8988T (cell line): ENCODE measurements at regions not wholly inside any gene's neighbourhood (a gene's known extent, or its start where the extent isn't known, plus 50 kb on each side); places are given as distances from the start of the nearest gene placed in this dataset.

Source experiments
- DNase-seq: peaks from one replicate; pipeline ENCODE4 v3.0.0; 2011

GRCh38 chr1:58979677-58980076 is 195.8 kb upstream of the JUN start:
- DNase-seq = no peak

- no peak for DNase-seq
Measured at GRCh38 chr1:58981392-58981791, 197.5 kb upstream of the JUN start.

- no peak for DNase-seq
Measured at GRCh38 chr1:58982259-58982998, 198.6 kb upstream of the JUN start.

GRCh38 chr1:58983162-58983561 is 199.3 kb upstream of the JUN start:
- DNase-seq = no peak

- no peak for DNase-seq
Measured at GRCh38 chr1:58983633-58984245, 199.9 kb upstream of the JUN start.

GRCh38 chr1:58986996-58987767 is 203.3 kb upstream of the JUN start:
- DNase-seq = no peak

- DNase-seq = no peak
Measured at GRCh38 chr1:58988752-58989151, 204.9 kb upstream of the JUN start.

- DNase-seq = no peak
Measured at GRCh38 chr1:58989845-58990244, 206.0 kb upstream of the JUN start.

- no peak for DNase-seq
Measured at GRCh38 chr1:58991305-58991704, 207.5 kb upstream of the JUN start.

- DNase-seq = no peak
Measured at GRCh38 chr1:58992643-58993042, 208.8 kb upstream of the JUN start.

- no peak for DNase-seq
Measured at GRCh38 chr1:58993403-58993802, 209.6 kb upstream of the JUN start.

- DNase-seq = no peak
Measured at GRCh38 chr1:58994664-58995063, 210.8 kb upstream of the JUN start.

GRCh38 chr1:58996341-58997059 is 212.7 kb upstream of the JUN start:
- no peak for DNase-seq

GRCh38 chr1:58997060-58997411 is 213.2 kb upstream of the JUN start:
- DNase-seq = no peak

- DNase-seq = no peak
Measured at GRCh38 chr1:58997637-58998036, 213.8 kb upstream of the JUN start.

GRCh38 chr1:58999676-59000075 is 215.8 kb upstream of the JUN start:
- no peak for DNase-seq

- no peak for DNase-seq
Measured at GRCh38 chr1:59004755-59005154, 220.9 kb upstream of the JUN start.

- no peak for DNase-seq
Measured at GRCh38 chr1:59005491-59006288, 221.8 kb upstream of the JUN start.

- DNase-seq = no peak
Measured at GRCh38 chr1:59006289-59006658, 222.4 kb upstream of the JUN start.

GRCh38 chr1:59006932-59007331 is 223.1 kb upstream of the JUN start:
- no peak for DNase-seq

- no peak for DNase-seq
Measured at GRCh38 chr1:59007429-59007819, 223.6 kb upstream of the JUN start.

GRCh38 chr1:59007820-59008598 is 224.2 kb upstream of the JUN start:
- no peak for DNase-seq
